HPDE6-E6E7 (cell line): ENCODE measurements at regions not wholly inside any gene's neighbourhood (a gene's known extent, or its start where the extent isn't known, plus 50 kb on each side); places are given as distances from the start of the nearest gene placed in this dataset.

Experiments
- DNase-seq: peaks from one replicate; pipeline ENCODE4 v3.0.0; 2011; ENCODE audit warnings: missing footprints; ENCODE audit errors: extremely low spot score

- no peak for DNase-seq
Observed at GRCh38 chr5:107072967-107073366, 597.8 kb downstream of the EFNA5 start.

GRCh38 chr5:107072440-107072839 is 598.3 kb downstream of the EFNA5 start:
- no peak for DNase-seq

- DNase-seq: no peak
Observed at GRCh38 chr5:107068782-107069181, 602.0 kb downstream of the EFNA5 start.

GRCh38 chr5:107067395-107067794 is 603.3 kb downstream of the EFNA5 start:
- no peak for DNase-seq

- DNase-seq: peak; percentile 27
Observed at GRCh38 chr5:107063511-107063910, 607.2 kb downstream of the EFNA5 start.

GRCh38 chr5:107058803-107059202 is 611.9 kb downstream of the EFNA5 start:
- no peak for DNase-seq

GRCh38 chr5:107058235-107058634 is 612.5 kb downstream of the EFNA5 start:
- peak; percentile 6 for DNase-seq

GRCh38 chr5:107056278-107056677 is 614.5 kb downstream of the EFNA5 start:
- DNase-seq: no peak

- DNase-seq: no peak
Observed at GRCh38 chr5:107047048-107047447, 623.7 kb downstream of the EFNA5 start.

GRCh38 chr5:107043665-107044064 is 627.1 kb downstream of the EFNA5 start:
- no peak for DNase-seq

- DNase-seq: no peak
Observed at GRCh38 chr5:107040907-107041306, 629.8 kb downstream of the EFNA5 start.

- DNase-seq: no peak
Observed at GRCh38 chr5:107032629-107033028, 638.1 kb downstream of the EFNA5 start.

GRCh38 chr5:107028938-107029337 is 641.8 kb downstream of the EFNA5 start:
- no peak for DNase-seq

GRCh38 chr5:107025712-107026497 is 644.8 kb downstream of the EFNA5 start:
- DNase-seq: no peak

- no peak for DNase-seq
Observed at GRCh38 chr5:107023732-107024131, 647.0 kb downstream of the EFNA5 start.

GRCh38 chr5:107021575-107021974 is 649.2 kb downstream of the EFNA5 start:
- DNase-seq: no peak

- no peak for DNase-seq
Observed at GRCh38 chr5:107020626-107021025, 650.1 kb downstream of the EFNA5 start.

GRCh38 chr5:107017616-107018015 is 653.1 kb downstream of the EFNA5 start:
- DNase-seq: no peak

GRCh38 chr5:107012371-107012770 is 658.4 kb downstream of the EFNA5 start:
- DNase-seq: no peak

GRCh38 chr5:107011605-107012004 is 659.1 kb downstream of the EFNA5 start:
- DNase-seq: no peak

GRCh38 chr5:107010060-107010459 is 660.7 kb downstream of the EFNA5 start:
- DNase-seq: no peak

GRCh38 chr5:107005653-107006052 is 665.1 kb downstream of the EFNA5 start:
- DNase-seq: no peak

- no peak for DNase-seq
Observed at GRCh38 chr5:107005161-107005560, 665.6 kb downstream of the EFNA5 start.

- no peak for DNase-seq
Observed at GRCh38 chr5:107002115-107002514, 668.6 kb downstream of the EFNA5 start.
